ENCODE measurements at regions not wholly inside any gene's neighbourhood (a gene's known extent, or its start where the extent isn't known, plus 50 kb on each side); places are given as distances from the start of the nearest gene placed in this dataset.

GRCh38 chr9:135249711-135250110, 162.2 kb downstream of the OLFM1 start:
- FAIRE-seq: no peak
- DNase-seq (ENCODE audit: insufficient read length, low spot score): no peak

DNA sequence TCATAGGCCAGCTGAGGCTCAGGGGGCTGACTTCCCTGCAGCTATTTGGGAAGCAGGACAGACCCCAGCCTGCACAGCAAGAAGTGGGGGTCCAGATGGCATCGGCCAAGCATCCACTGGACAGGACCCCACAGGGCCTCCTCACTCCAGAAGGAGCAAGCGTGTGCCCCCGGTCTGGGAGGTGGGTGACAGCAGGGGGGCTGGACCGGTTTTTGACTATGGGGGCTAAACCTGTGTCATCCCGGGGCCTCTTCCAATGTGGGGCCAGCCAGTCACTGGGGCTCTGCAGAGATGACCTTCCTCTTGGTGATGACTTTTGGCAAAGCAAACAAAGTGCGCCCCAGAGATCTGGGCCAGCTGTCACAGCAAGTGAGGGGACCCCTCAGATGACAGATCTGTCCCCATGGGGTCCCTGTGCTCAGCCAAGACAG, 163.9 kb downstream of the OLFM1 start:
- DNase-seq (ENCODE audit: insufficient read length, low spot score) (no peak), FAIRE-seq (no peak)

- FAIRE-seq (no peak), DNase-seq (ENCODE audit: insufficient read length, low spot score) (no peak)
Measured at GRCh38 chr9:135251996-135252760, 164.7 kb downstream of the OLFM1 start.

DNA sequence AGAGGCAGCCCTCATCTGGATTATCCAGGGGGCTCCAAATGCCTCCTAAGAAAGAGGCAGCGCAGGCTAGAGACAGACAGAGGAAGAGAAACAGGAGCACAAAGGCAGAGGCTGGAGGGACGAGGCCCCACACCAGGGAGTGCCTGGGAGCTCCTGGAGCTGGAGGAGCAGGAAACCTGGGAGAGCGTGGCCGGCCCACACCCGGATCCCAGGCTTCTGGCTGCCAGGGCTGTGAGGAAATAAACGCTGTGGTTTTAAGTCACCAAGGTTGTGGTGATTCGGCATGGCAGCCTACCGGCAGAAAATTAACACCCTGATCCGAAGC, 165.5 kb downstream of the OLFM1 start:
- no peak for FAIRE-seq
- no peak for DNase-seq (ENCODE audit: insufficient read length, low spot score)

- FAIRE-seq (no peak), DNase-seq (ENCODE audit: insufficient read length, low spot score) (no peak)
Measured at GRCh38 chr9:135253305-135254004, 166.0 kb downstream of the OLFM1 start.

DNA sequence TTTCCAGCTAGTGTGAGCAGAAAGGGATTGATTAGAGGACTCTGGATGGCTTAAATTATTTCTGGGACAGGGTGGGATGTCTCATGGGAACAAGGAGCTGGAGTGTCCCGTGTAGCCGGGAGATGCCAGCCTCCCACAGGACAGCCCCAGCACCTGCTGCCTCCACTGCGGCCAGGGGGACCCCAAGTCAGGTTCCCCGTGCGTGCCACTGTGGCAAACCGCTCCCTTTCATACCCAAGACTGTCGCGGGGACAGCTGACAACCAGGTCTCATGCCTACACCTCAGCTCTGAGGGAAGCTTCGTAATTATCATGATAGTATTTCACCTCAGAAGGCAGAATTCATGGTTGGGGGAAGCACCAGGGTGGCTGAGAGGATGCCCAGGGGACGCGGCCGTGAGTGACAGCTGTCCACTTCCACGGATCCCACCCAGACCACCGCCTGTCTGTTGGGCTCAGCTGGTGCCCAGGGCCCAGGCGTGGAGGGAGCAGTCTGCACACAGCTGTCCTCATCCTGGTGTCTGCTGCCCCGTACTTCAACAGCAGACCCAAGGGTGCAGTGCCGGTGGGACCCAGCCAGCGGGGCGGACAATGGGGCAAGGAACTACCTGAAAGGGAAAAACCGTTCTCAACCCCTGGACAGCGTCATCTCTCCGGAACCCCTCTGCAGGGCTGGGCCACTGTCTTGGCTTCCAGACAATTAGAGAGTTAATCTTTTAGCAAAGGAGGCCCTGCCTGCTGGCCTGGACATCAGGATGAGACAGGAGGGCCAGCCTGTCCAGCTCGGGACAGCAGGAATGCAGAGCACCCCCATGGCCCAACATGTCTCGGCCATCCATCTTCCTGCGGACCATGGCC, 166.9 kb downstream of the OLFM1 start:
- FAIRE-seq (no peak), DNase-seq (ENCODE audit: insufficient read length, low spot score) (no peak)

DNA sequence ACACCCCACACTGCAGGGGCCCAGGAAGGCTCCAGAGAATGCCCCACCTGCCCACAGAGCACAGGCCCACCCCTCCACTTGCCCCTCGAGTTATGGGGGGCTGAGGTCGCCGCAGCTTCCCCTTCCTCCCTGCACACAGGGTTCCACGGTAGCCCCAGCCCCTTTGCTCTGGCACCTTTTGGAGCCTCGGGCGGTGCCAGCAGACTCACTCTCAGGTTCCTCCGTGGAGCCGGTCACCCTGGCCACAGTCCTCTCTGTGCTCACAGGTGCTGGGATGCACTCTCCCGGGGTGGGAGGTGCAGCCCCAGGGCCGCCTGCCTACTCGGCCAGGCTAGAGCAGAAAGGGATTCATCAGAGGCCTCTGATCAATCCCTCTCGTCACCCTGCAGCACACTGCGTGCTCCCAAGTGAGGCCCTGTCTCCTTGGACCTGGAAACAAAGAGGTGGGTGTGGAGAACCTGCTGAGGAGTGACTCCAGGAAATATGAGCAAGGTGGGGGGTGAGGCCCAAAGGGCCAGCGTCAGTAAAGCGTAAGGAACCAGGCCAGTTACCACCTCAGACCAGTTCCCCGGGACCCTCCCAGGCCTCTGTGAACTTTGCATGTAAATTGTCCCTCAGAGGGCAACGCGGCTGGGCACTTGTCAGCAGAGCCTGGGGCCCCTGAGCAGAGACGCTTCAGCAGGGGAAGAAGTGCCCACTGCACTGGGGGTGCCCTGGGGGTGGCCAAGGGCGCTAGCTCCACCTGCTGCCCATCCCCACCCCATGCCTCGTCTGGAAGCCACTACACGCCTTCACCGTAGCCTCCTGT, 167.8 kb downstream of the OLFM1 start:
- FAIRE-seq: no peak
- no peak for DNase-seq (ENCODE audit: insufficient read length, low spot score)

- no peak for DNase-seq (ENCODE audit: insufficient read length, low spot score)
- no peak for FAIRE-seq
Measured at GRCh38 chr9:135255841-135256580, 168.5 kb downstream of the OLFM1 start.

DNA sequence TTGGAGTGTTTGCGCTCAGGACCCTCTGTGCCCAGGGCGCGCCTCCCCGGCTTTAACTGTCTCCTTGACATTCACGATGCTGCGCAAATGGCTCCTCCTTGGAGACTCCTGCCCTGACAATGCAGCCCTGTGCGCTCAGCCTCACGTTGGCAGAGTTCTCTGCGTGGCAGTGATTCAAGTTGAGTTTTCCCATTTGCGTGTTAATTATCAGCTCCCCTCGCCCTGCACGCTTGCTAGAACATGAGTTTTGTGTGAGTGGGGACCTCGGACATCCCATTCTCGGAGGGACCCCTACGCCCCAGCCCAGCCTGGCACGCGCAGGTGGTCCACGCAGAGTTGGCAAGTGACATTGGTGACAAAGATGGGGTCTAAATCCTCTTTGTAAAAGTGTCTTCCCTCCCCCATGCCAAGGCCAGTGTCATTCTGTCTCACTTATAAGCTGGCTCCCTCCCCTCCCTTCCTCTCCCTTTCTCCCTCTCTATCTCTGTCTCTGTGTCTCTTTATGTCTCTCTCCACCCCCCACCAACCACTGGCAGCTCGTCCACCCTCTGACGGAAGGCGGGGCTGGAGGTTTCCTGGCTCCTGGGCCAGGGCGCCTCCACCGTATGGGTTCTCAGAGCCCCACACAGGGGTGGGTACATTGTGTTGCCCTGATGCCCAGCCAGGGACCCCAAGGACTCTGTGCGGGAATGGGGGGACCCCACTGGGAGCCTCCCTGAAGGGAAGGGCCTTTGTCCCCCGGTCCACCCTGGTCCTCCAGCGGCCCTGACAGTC, 169.3 kb downstream of the OLFM1 start:
- no peak for DNase-seq (ENCODE audit: insufficient read length, low spot score)
- no peak for FAIRE-seq

DNA sequence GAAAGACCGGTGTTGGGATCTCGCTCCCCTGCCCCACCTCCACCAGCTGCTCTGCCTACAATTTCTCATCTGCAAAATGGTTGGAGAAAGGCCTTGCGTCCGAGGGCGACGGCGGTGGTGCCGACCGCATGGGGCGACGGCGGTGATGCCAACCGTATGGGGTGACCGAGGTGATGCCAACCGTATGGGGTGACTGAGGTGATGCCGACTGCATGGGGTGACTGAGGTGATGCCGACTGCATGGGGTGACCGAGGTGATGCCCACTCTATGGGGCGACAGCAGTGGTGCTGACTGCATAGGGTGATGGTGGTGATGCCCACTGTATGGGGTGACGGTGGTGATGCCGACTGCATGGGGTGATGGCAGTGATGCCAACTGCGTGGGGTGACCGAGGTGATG, 171.0 kb downstream of the OLFM1 start:
- FAIRE-seq (no peak), DNase-seq (ENCODE audit: insufficient read length, low spot score) (no peak)

GRCh38 chr9:135259273-135259672, 171.8 kb downstream of the OLFM1 start:
- DNase-seq (ENCODE audit: insufficient read length, low spot score) (no peak), FAIRE-seq (no peak)

DNA sequence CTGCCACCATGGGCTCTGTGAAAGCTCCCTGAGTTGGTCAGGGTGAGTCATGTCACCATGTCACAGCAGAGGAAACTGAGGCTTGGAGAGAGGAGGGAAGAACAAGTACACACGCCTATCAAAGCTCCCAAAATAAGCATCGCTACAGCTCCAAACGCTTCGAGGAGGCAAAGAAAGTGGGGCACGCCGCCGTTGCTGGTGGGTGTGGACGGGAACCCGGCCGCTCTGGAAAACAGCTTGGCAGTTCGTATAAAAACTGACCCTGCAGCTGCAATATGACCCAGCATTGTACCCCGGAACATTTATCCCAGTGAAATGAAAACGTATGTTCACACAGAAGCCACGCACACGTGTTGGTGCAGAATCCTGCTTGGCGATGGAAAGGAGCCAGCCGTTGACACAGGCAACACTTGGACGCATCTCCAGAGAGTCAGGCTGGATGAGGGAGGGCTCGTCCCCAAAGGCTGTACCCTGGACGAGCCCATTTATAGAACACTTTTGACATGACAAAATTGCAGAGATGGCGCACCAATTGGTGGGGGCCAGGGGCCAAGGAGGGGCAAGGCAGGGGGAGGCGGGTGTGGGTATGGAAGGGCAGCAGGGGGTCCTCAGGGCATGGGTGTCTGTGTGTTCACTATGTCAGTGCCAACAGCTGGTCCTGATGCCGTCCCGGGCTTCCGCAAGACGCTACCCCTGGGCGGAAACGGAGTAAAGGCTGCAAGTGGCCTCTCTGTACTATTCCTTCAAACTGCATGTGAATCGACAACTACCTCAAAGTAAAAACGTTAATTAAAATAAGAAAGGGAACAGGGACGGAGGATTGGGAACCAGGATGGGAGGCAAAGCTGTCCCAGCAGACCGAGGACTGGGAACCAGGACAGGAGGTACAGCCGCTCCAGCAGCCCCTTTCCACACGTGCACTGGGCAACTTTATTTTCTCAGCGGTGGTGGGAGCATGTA, 173.0 kb downstream of the OLFM1 start:
- no peak for DNase-seq (ENCODE audit: insufficient read length, low spot score)

DNA sequence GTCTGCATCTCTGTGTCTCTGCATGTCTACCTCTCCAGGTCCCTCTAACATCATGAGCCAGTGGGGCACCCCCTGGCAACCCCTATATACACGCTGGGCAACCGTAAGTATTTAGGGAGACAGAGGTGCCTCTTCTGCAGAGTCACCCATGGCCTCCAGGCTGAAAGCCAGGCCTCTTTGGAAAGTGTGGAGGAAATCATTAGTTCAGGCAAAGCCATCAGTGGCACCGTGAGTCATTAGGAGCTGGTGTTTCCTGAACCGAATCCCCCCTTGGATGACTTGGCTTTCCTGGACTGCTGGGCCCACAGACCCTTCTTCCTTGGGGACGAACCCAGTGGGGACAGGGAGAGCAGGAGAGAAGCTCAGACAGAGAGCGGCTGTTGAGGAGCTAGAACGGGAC, 174.8 kb downstream of the OLFM1 start:
- FAIRE-seq: no peak

More for the DNA sequence above, 173.0 kb downstream of the OLFM1 start:
- no peak for FAIRE-seq

GRCh38 chr9:135263511-135263910, 176.0 kb downstream of the OLFM1 start:
- DNase-seq (ENCODE audit: insufficient read length, low spot score) (no peak), FAIRE-seq (no peak)

More for the DNA sequence above, 174.8 kb downstream of the OLFM1 start:
- no peak for DNase-seq (ENCODE audit: insufficient read length, low spot score)

DNA sequence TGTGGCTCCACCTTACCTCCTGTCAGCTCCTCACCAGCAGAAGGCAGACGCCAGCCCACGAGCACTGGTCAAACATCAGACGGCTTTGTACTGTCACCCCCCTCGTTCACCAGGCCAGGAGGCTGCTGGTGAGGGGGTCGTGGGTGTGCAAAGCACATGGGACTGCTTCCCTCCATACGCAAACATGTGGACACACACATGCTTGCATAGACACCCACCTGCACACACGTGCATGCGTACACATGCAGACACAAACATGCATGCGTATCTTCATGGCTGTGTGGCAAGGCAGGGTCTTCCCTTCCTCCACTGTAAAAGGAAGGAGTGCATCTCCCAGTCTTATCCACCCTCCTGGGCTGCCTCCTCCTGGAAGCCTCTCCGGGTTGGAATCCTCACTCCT, 178.5 kb downstream of the OLFM1 start:
- DNase-seq (ENCODE audit: insufficient read length, low spot score): no peak
- no peak for FAIRE-seq

- FAIRE-seq: no peak
Measured at GRCh38 chr9:135267191-135267809, 179.8 kb downstream of the OLFM1 start.

DNA sequence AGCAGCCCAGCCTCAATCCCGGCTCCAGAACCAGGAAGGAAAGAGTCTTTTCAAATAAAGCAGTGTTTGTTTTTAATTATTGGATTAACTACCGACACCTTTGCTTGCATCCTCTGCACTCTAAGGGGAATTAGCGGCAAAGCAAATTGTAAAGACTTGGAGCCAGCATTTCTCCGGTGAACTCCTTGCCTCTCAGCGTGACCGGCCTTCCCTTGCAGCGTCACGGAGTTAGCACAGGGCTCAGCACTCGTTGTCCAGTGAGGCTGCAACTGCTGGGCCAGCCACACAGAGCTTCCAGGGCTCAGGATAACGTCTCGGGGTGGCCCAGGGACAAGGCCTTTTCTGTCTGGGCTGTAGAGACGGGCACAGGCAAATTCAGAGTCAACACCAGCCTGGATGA, 180.6 kb downstream of the OLFM1 start:
- no peak for DNase-seq (ENCODE audit: insufficient read length, low spot score)
- FAIRE-seq: no peak

More at GRCh38 chr9:135267191-135267809, 179.8 kb downstream of the OLFM1 start:
- DNase-seq (ENCODE audit: insufficient read length, low spot score): no peak

GRCh38 chr9:135268981-135269380, 181.5 kb downstream of the OLFM1 start:
- FAIRE-seq: no peak

More at GRCh38 chr9:135268981-135269380, 181.5 kb downstream of the OLFM1 start:
- no peak for DNase-seq (ENCODE audit: insufficient read length, low spot score)
